ENCODE measurements at regions not wholly inside any gene's neighbourhood (a gene's known extent, or its start where the extent isn't known, plus 50 kb on each side); places are given as distances from the start of the nearest gene placed in this dataset.

GRCh38 chr6:4668271-4669179 lies 107.7 kb upstream of the CDYL start:
- no peak for FAIRE-seq
- H3K4me3 ChIP-seq (ENCODE audit: low read depth, low read length), result no peak overlapping the region
- H3K36me3 ChIP-seq (ENCODE audit: control insufficient read depth, insufficient read depth, low read length), result no peaks in the 10 kb centered on the region
- DNase-seq (ENCODE audit: low read depth), result peak; percentile 25
- TF ChIP-seq CTCF (IDR thresholded peaks at IDR 0.05; ENCODE audit: insufficient read depth, low read length, severe bottlenecking), result no peak
- H3K27me3 ChIP-seq (ENCODE audit: control insufficient read depth, insufficient read depth, low read length), result no peaks in the 10 kb centered on the region

- Histone ChIP-seq H3K36me3 (ENCODE audit: control insufficient read depth, insufficient read depth, low read length) (no peaks in the 10 kb centered on the region), H3K27me3 (ENCODE audit: control insufficient read depth, insufficient read depth, low read length) (no peaks in the 10 kb centered on the region), H3K4me3 (ENCODE audit: low read depth, low read length) (no peak overlapping the region)
- DNase-seq (ENCODE audit: low read depth), result no peak
- no peak for TF ChIP-seq CTCF (IDR thresholded peaks at IDR 0.05; ENCODE audit: insufficient read depth, low read length, severe bottlenecking)
- FAIRE-seq, result no peak
These were observed 108.6 kb upstream of the CDYL start for GRCh38 chr6:4667591-4667990.

GRCh38 chr6:4666886-4667513 lies 109.2 kb upstream of the CDYL start:
- FAIRE-seq (no peak), DNase-seq (ENCODE audit: low read depth) (no peak)
- no peak for TF ChIP-seq CTCF (IDR thresholded peaks at IDR 0.05; ENCODE audit: insufficient read depth, low read length, severe bottlenecking)
- Histone ChIP-seq H3K4me3 (ENCODE audit: low read depth, low read length) (no peak overlapping the region), H3K27me3 (ENCODE audit: control insufficient read depth, insufficient read depth, low read length) (no peaks in the 10 kb centered on the region), H3K36me3 (ENCODE audit: control insufficient read depth, insufficient read depth, low read length) (no peaks in the 10 kb centered on the region)

- FAIRE-seq (no peak), DNase-seq (ENCODE audit: low read depth) (peak; percentile 56)
- Histone ChIP-seq H3K27me3 (ENCODE audit: control insufficient read depth, insufficient read depth, low read length) (no peaks in the 10 kb centered on the region), H3K4me3 (ENCODE audit: low read depth, low read length) (no peak overlapping the region), H3K36me3 (ENCODE audit: control insufficient read depth, insufficient read depth, low read length) (no peaks in the 10 kb centered on the region)
- TF ChIP-seq CTCF (IDR thresholded peaks at IDR 0.05; ENCODE audit: insufficient read depth, low read length, severe bottlenecking), result no peak
These were observed 110.5 kb upstream of the CDYL start for GRCh38 chr6:4665489-4666417.

GRCh38 chr6:4664911-4665310 lies 111.3 kb upstream of the CDYL start:
- Histone ChIP-seq H3K4me3 (ENCODE audit: low read depth, low read length) (no peak overlapping the region), H3K36me3 (ENCODE audit: control insufficient read depth, insufficient read depth, low read length) (no peaks in the 10 kb centered on the region), H3K27me3 (ENCODE audit: control insufficient read depth, insufficient read depth, low read length) (no peaks in the 10 kb centered on the region)
- no peak for DNase-seq (ENCODE audit: low read depth)
- no peak for FAIRE-seq
- no peak for TF ChIP-seq CTCF (IDR thresholded peaks at IDR 0.05; ENCODE audit: insufficient read depth, low read length, severe bottlenecking)

Data from bronchial epithelial cell (primary cell).